Glutamatergic neuron (in vitro differentiated cells): ENCODE measurements at regions not wholly inside any gene's neighbourhood (a gene's known extent, or its start where the extent isn't known, plus 50 kb on each side); places are given as distances from the start of the nearest gene placed in this dataset.
A peak's percentile ranks its signal among the peaks of the same experiment; 100 is the strongest.

ENCODE experiments used
- DNase-seq: peaks from one replicate; pipeline ENCODE4 v3.0.0; 2022
- H3K27ac Mint-ChIP-seq: one replicate; pipeline ENCODE4 v1.8.0; 2020; ENCODE audit warnings: mild to moderate bottlenecking, mixed read lengths, inconsistent platforms; ENCODE audit not compliant: unreplicated experiment
- H3K27me3 Mint-ChIP-seq: one replicate; pipeline ENCODE4 v1.8.0; 2020; ENCODE audit warnings: mild to moderate bottlenecking, moderate library complexity, mixed read lengths, inconsistent platforms; ENCODE audit not compliant: unreplicated experiment
- H3K36me3 Mint-ChIP-seq: one replicate; pipeline ENCODE4 v1.8.0; 2020; ENCODE audit warnings: mild to moderate bottlenecking, mixed read lengths, inconsistent platforms; ENCODE audit not compliant: unreplicated experiment
- H3K4me1 Mint-ChIP-seq: one replicate; pipeline ENCODE4 v1.8.0; 2020; ENCODE audit warnings: mild to moderate bottlenecking, low read depth, mixed read lengths, inconsistent platforms; ENCODE audit not compliant: unreplicated experiment
- H3K4me3 Mint-ChIP-seq: one replicate; pipeline ENCODE4 v1.8.0; 2020; ENCODE audit warnings: mild to moderate bottlenecking, mixed read lengths, inconsistent platforms; ENCODE audit not compliant: unreplicated experiment
- H3K9me3 Mint-ChIP-seq: one replicate; pipeline ENCODE4 v1.8.0; 2020; ENCODE audit warnings: mild to moderate bottlenecking, moderate library complexity, mixed read lengths, inconsistent platforms; ENCODE audit not compliant: unreplicated experiment
- CTCF ChIP-seq: fragments of 200-600 bp; sonication (generic); IDR thresholded peaks from one replicate; pipeline ENCODE4 v1.5.0; 2021; ENCODE audit not compliant: partially characterized antibody, unreplicated experiment

- Mint-ChIP-seq H3K36me3 (peaks cover 31% of the 10 kb centered on the region), H3K4me1 (no peaks in the 10 kb centered on the region), H3K27ac (peak overlapping the region; percentile 52), H3K27me3 (peaks cover 17% of the 10 kb centered on the region), H3K9me3 (peaks cover 41% of the 10 kb centered on the region), H3K4me3 (no peak overlapping the region)
- TF ChIP-seq CTCF = no peak
- no peak for DNase-seq
Observed at GRCh38 chr19:5205381-5205780, 135.2 kb downstream of the PTPRS start.

DNA sequence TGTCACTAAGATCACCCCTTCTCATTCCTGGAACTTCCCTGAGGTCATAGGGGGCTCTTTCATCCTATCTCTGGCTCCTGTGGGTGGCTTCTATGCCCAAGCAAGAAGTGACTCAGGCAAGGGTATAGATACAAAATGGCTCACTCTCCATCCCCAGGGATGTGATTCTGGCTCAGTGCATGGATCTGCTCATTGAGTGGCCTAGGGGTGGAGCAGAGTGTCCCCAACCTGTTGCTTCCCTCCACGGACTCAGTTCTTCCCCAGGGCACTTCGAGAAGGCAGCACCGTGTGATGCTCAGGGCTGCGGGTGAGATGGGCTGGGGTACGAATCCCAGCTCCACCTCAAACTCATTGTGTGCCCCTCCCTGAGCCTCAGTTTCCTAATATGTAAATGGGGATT is 136.4 kb downstream of the PTPRS start:
- H3K36me3 Mint-ChIP-seq = peaks cover 31% of the 10 kb centered on the region

More for the DNA sequence above, 136.4 kb downstream of the PTPRS start:
- no peaks in the 10 kb centered on the region for H3K4me1 Mint-ChIP-seq
- H3K4me3 Mint-ChIP-seq = peak overlapping the region; percentile 52
- DNase-seq = no peak
- no peak for TF ChIP-seq CTCF
- H3K27ac Mint-ChIP-seq = no peak overlapping the region
- peaks cover 17% of the 10 kb centered on the region for H3K27me3 Mint-ChIP-seq
- peaks cover 41% of the 10 kb centered on the region for H3K9me3 Mint-ChIP-seq
